Vagina (tissue), 2 donors: ENCODE measurements at regions not wholly inside any gene's neighbourhood (a gene's known extent, or its start where the extent isn't known, plus 50 kb on each side); places are given as distances from the start of the nearest gene placed in this dataset.

ENCODE experiments used
- CTCF ChIP-seq, 3 experiments: fragments of 450-650 bp in 2 of 3; fragments of 200-600 bp in 1 of 3; sonication (generic) in 1 of 3; IDR thresholded peaks; one replicate each; pipeline ENCODE4 v1.5.1; 2017 to 2019; ENCODE audit warnings: antibody characterized with exemption in 3 of 3, mild to moderate bottlenecking in 2 of 3, moderate library complexity in 2 of 3
- POLR2AphosphoS5 ChIP-seq, 2 donors: sonication (generic); formaldehyde crosslinking; IDR thresholded peaks; one replicate each; pipeline ENCODE4 v1.9.0; 2017; ENCODE audit warnings: antibody characterized with exemption in 2 of 2, mild to moderate bottlenecking in 2 of 2, low read depth in 1 of 2; ENCODE audit not compliant: insufficient read depth in 1 of 2

- TF ChIP-seq CTCF (IDR thresholded peaks at IDR 0.05), result no peak
- TF ChIP-seq POLR2AphosphoS5 (IDR thresholded peaks at IDR 0.05; ENCODE audit: insufficient read depth in 1 of 2, low read depth in 1 of 2), result no peak
Measured at GRCh38 chr9:79408200-79408599, 163.6 kb upstream of the TLE4 start.
